GM12872 (cell line): ENCODE measurements at regions not wholly inside any gene's neighbourhood (a gene's known extent, or its start where the extent isn't known, plus 50 kb on each side); places are given as distances from the start of the nearest gene placed in this dataset.

ENCODE experiments used
- CTCF ChIP-seq: IDR thresholded peaks from 3 replicates; pipeline ENCODE4 v1.5.1; 2011; ENCODE audit warnings: low read depth, mild to moderate bottlenecking, low read length, moderate library complexity; ENCODE audit not compliant: insufficient read depth

GRCh38 chr3:14317057-14317553 is 85.3 kb upstream of the SLC6A6 start:
- no peak for TF ChIP-seq CTCF

- TF ChIP-seq CTCF = no peak
These were observed 83.8 kb upstream of the SLC6A6 start for GRCh38 chr3:14318646-14319045.

GRCh38 chr3:14319654-14320182 is 82.7 kb upstream of the SLC6A6 start:
- TF ChIP-seq CTCF = no peak

- TF ChIP-seq CTCF = no peak
These were observed 82.2 kb upstream of the SLC6A6 start for GRCh38 chr3:14320219-14320618.

GRCh38 chr3:14322001-14322400 is 80.4 kb upstream of the SLC6A6 start:
- no peak for TF ChIP-seq CTCF

- no peak for TF ChIP-seq CTCF
These were observed 79.6 kb upstream of the SLC6A6 start for GRCh38 chr3:14322667-14323295.

GRCh38 chr3:14323401-14324223 is 78.8 kb upstream of the SLC6A6 start:
- no peak for TF ChIP-seq CTCF
